ENCODE measurements at regions not wholly inside any gene's neighbourhood (a gene's known extent, or its start where the extent isn't known, plus 50 kb on each side); places are given as distances from the start of the nearest gene placed in this dataset.

- ATAC-seq = no peak
Observed at GRCh38 chr4:20353646-20354045, 101.9 kb downstream of the SLIT2 start.

- ATAC-seq = no peak
Observed at GRCh38 chr4:20354120-20354519, 102.4 kb downstream of the SLIT2 start.

GRCh38 chr4:20356565-20356964, 104.9 kb downstream of the SLIT2 start:
- no peak for ATAC-seq

GRCh38 chr4:20358110-20358509, 106.4 kb downstream of the SLIT2 start:
- peak; percentile 57 for ATAC-seq

- no peak for ATAC-seq
Observed at GRCh38 chr4:20359692-20360091, 108.0 kb downstream of the SLIT2 start.

- no peak for ATAC-seq
Observed at GRCh38 chr4:20362148-20362547, 110.4 kb downstream of the SLIT2 start.

GRCh38 chr4:20364969-20365368, 113.3 kb downstream of the SLIT2 start:
- no peak for ATAC-seq

GRCh38 chr4:20367446-20367845, 115.7 kb downstream of the SLIT2 start:
- ATAC-seq = no peak

- no peak for ATAC-seq
Observed at GRCh38 chr4:20368926-20369325, 117.2 kb downstream of the SLIT2 start.

GRCh38 chr4:20370274-20370673, 118.6 kb downstream of the SLIT2 start:
- ATAC-seq = no peak

GRCh38 chr4:20376070-20376469, 124.4 kb downstream of the SLIT2 start:
- no peak for ATAC-seq

GRCh38 chr4:20378181-20378580, 126.5 kb downstream of the SLIT2 start:
- ATAC-seq = no peak

- ATAC-seq = no peak
Observed at GRCh38 chr4:20381005-20381404, 129.3 kb downstream of the SLIT2 start.

- ATAC-seq = no peak
Observed at GRCh38 chr4:20383283-20383682, 131.6 kb downstream of the SLIT2 start.

- no peak for ATAC-seq
Observed at GRCh38 chr4:20383969-20384368, 132.3 kb downstream of the SLIT2 start.

- ATAC-seq = no peak
Observed at GRCh38 chr4:20384456-20384855, 132.8 kb downstream of the SLIT2 start.

GRCh38 chr4:20386001-20386740, 134.5 kb downstream of the SLIT2 start:
- no peak for ATAC-seq

GRCh38 chr4:20386906-20387305, 135.2 kb downstream of the SLIT2 start:
- no peak for ATAC-seq

- no peak for ATAC-seq
Observed at GRCh38 chr4:20391198-20391597, 139.5 kb downstream of the SLIT2 start.

GRCh38 chr4:20391912-20392311, 140.2 kb downstream of the SLIT2 start:
- no peak for ATAC-seq

- ATAC-seq = no peak
Observed at GRCh38 chr4:20393486-20394100, 141.9 kb downstream of the SLIT2 start.

- no peak for ATAC-seq
Observed at GRCh38 chr4:20394512-20394911, 142.8 kb downstream of the SLIT2 start.

GRCh38 chr4:20395160-20395773, 143.6 kb downstream of the SLIT2 start:
- ATAC-seq = no peak

- ATAC-seq = no peak
Observed at GRCh38 chr4:20403290-20403689, 151.6 kb downstream of the SLIT2 start.

All from esophagus mucosa (tissue), 1 donor.